Osteoblast (primary cell): ENCODE measurements at regions not wholly inside any gene's neighbourhood (a gene's known extent, or its start where the extent isn't known, plus 50 kb on each side); places are given as distances from the start of the nearest gene placed in this dataset.

ENCODE experiments used
- DNase-seq: peaks from one replicate; pipeline ENCODE4 v3.0.0; 2011; ENCODE audit warnings: low spot score, mixed read lengths; ENCODE audit not compliant: insufficient read length; ENCODE audit errors: missing footprints
- H2AFZ ChIP-seq: 2 replicates; pipeline ENCODE4 v1.6.0; 2011; ENCODE audit warnings: mild to moderate bottlenecking, low read length
- H3K27ac ChIP-seq: 2 replicates; pipeline ENCODE4 v1.5.1; 2011; ENCODE audit warnings: mild to moderate bottlenecking, low read depth, low read length, moderate library complexity
- H3K27me3 ChIP-seq: 2 replicates; pipeline ENCODE4 v1.6.0; 2012; ENCODE audit warnings: mild to moderate bottlenecking, control low read depth, inconsistent platforms, low read length, moderate library complexity; ENCODE audit not compliant: insufficient read depth
- H3K36me3 ChIP-seq: 2 replicates; pipeline ENCODE4 v1.5.1; 2011; ENCODE audit warnings: mild to moderate bottlenecking, low read length, control low read depth, moderate library complexity; ENCODE audit not compliant: insufficient read depth
- H3K4me1 ChIP-seq: 2 replicates; pipeline ENCODE4 v1.5.1; 2011; ENCODE audit warnings: mild to moderate bottlenecking, low read length, control low read depth, moderate library complexity; ENCODE audit not compliant: insufficient read depth
- H3K4me2 ChIP-seq: 2 replicates; pipeline ENCODE4 v1.6.0; 2011; ENCODE audit warnings: mild to moderate bottlenecking, low read length; ENCODE audit not compliant: insufficient read depth
- H3K4me3 ChIP-seq: fragments of 200-600 bp; sonication (generic); 3 replicates; pipeline ENCODE4 v1.5.1; 2012; ENCODE audit warnings: mild to moderate bottlenecking, low read length, inconsistent platforms; ENCODE audit not compliant: insufficient read depth
- H3K79me2 ChIP-seq: 2 replicates; pipeline ENCODE4 v1.6.0; 2012; ENCODE audit warnings: mild to moderate bottlenecking, low read length, control low read depth, inconsistent platforms; ENCODE audit not compliant: insufficient read depth
- H3K9me3 ChIP-seq: 2 replicates; pipeline ENCODE4 v1.5.1; 2011; ENCODE audit warnings: low read depth, low read length, control low read depth
- H4K20me1 ChIP-seq: 2 replicates; pipeline ENCODE4 v1.6.0; 2012; ENCODE audit warnings: mild to moderate bottlenecking, low read length, control low read depth; ENCODE audit not compliant: insufficient read depth
- TF ChIP-seq, protein P1 (sequence below): IDR thresholded peaks from 2 replicates; pipeline ENCODE4 v1.5.1; 2011; ENCODE audit warnings: mild to moderate bottlenecking, low read depth, low read length, moderate library complexity; ENCODE audit errors: extremely low read depth

DNA sequence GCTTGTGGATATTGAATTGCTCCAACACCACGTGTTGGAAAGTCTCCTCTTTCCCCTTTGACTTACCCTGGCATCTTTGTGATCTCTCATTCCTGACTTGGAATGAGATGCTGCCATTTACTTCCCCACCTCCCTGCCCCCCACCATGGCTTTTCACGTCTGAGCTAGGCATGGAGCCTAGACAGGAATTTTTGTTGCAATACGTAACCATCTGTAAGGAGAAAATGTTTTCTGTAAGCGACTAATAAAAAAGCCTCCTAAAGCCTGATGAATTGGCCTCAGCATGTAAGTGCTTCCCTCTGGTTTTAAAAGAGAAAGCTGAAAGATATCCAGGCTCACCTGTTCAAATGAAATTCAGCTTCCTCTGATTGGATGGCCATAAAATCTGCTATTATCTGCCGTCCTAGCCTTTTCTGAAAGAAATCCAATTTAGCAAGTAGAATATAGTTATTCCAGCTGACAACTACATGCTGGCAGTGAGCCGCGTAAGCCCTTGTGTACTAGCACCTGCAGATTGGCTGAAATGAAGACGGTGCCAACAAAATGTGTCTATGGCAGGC is 200.1 kb downstream of the NSG2 start:
- no peaks in the 10 kb centered on the region for H4K20me1 ChIP-seq
- no peak overlapping the region for H3K4me2 ChIP-seq
- H3K4me3 ChIP-seq: no peak overlapping the region
- no peaks in the 10 kb centered on the region for H3K4me1 ChIP-seq
- no peak for DNase-seq
- H3K9me3 ChIP-seq: no peaks in the 10 kb centered on the region
- no peak overlapping the region for H3K27ac ChIP-seq
- H2AFZ ChIP-seq: no peak overlapping the region
- TF ChIP-seq, protein P1, sequence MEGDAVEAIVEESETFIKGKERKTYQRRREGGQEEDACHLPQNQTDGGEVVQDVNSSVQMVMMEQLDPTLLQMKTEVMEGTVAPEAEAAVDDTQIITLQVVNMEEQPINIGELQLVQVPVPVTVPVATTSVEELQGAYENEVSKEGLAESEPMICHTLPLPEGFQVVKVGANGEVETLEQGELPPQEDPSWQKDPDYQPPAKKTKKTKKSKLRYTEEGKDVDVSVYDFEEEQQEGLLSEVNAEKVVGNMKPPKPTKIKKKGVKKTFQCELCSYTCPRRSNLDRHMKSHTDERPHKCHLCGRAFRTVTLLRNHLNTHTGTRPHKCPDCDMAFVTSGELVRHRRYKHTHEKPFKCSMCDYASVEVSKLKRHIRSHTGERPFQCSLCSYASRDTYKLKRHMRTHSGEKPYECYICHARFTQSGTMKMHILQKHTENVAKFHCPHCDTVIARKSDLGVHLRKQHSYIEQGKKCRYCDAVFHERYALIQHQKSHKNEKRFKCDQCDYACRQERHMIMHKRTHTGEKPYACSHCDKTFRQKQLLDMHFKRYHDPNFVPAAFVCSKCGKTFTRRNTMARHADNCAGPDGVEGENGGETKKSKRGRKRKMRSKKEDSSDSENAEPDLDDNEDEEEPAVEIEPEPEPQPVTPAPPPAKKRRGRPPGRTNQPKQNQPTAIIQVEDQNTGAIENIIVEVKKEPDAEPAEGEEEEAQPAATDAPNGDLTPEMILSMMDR: no peak
- H3K27me3 ChIP-seq: no peaks in the 10 kb centered on the region
- no peaks in the 10 kb centered on the region for H3K36me3 ChIP-seq
- H3K79me2 ChIP-seq: no peaks in the 10 kb centered on the region

DNA sequence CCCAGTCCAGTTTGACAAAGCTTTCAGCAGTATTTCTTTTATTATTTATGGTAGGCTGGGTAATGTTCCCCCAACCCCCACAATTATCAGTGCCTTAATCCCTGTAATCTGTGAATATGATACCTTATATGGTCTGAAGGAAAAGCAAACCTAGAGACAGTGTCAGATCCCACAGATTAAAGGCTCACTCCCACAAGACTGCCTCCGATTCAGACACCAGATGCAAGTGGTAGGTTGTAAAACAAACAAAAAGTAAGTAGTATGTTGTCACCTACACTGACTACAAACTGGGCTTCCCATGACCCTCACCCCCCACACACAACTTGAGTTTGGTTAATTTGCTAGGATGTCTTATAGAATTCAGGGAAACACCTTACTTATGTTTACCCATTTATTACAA is 201.2 kb downstream of the NSG2 start:
- Histone ChIP-seq H3K27me3 (no peaks in the 10 kb centered on the region), H3K9me3 (no peaks in the 10 kb centered on the region), H3K4me1 (no peaks in the 10 kb centered on the region), H2AFZ (no peak overlapping the region), H3K27ac (no peak overlapping the region), H3K79me2 (no peaks in the 10 kb centered on the region), H4K20me1 (no peaks in the 10 kb centered on the region), H3K4me3 (no peak overlapping the region), H3K36me3 (no peaks in the 10 kb centered on the region), H3K4me2 (no peak overlapping the region)
- TF ChIP-seq, protein P1: no peak
- no peak for DNase-seq

DNA sequence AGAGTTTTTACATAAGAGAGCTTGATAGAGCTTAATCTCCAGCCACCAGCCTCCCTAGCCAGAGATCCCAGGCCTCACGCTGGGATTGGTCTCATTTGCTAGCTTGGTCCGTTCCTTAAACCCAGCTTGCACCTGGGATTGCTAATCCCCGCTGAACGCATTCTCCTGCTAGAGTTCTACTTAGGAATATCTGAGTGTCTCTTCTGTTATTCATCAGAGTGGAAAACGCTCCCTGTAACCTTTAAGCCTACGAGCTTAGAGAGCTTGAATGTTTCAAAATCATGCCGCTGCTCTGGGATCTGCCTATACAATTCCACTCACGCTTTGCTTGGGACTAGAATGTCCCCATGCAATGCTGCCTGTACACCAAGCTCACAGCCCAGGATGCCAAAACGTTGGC is 201.8 kb downstream of the NSG2 start:
- Histone ChIP-seq H3K27ac (no peak overlapping the region), H3K36me3 (no peaks in the 10 kb centered on the region)
- TF ChIP-seq, protein P1: no peak

DNA sequence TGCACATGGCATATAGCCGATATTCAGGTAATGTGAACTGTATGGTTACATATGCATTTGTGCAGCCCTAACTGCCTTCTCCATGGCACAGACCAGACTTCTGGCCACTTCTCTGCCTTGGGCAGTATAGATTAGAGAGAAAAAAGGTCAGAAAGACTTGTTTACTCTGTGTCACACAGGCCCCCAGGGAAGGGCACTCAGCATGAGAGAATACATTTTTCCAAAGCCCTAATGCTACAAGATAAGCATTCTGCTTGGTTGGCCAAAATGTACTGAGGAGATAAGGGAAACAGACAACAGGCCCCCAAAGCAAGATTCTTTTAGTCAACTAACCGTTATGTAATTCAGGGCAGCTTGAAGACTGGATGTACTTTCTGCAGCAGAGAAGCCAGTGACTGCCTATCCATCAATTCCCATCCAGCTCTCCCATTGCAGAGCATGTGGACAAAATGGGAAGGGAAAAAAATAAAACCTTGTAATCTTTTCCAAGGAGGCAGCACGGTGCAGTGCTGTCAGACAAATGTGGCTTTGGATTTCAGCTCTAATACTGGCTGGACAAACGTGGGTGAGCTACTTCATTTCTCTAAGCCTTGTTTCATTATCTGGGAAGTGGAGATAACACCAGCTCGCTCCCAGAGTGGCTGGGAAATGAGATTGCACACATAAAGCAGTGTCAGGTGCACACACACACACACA is 205.9 kb downstream of the NSG2 start:
- H3K4me3 ChIP-seq: no peak overlapping the region
- H3K79me2 ChIP-seq: no peaks in the 10 kb centered on the region
- H4K20me1 ChIP-seq: no peaks in the 10 kb centered on the region
- DNase-seq: no peak
- H3K27ac ChIP-seq: no peak overlapping the region
- no peaks in the 10 kb centered on the region for H3K9me3 ChIP-seq
- H3K27me3 ChIP-seq: no peaks in the 10 kb centered on the region
- no peaks in the 10 kb centered on the region for H3K4me1 ChIP-seq
- no peak overlapping the region for H2AFZ ChIP-seq
- TF ChIP-seq, protein P1: no peak
- H3K4me2 ChIP-seq: no peak overlapping the region
- no peaks in the 10 kb centered on the region for H3K36me3 ChIP-seq

More for the DNA sequence above, 201.8 kb downstream of the NSG2 start:
- Histone ChIP-seq H3K4me2 (no peak overlapping the region), H3K4me1 (no peaks in the 10 kb centered on the region), H4K20me1 (no peaks in the 10 kb centered on the region), H3K4me3 (no peak overlapping the region), H3K79me2 (no peaks in the 10 kb centered on the region), H2AFZ (no peak overlapping the region), H3K9me3 (no peaks in the 10 kb centered on the region), H3K27me3 (no peaks in the 10 kb centered on the region)
- no peak for DNase-seq
